HCT116 (cell line): ENCODE measurements at regions not wholly inside any gene's neighbourhood (a gene's known extent, or its start where the extent isn't known, plus 50 kb on each side); places are given as distances from the start of the nearest gene placed in this dataset.

Experiments used
- ATAC-seq: fragments of 200-7000 bp; cut with Tn5 transposase; 2 replicates; pipeline ENCODE4 v1.9.1; 2020; ENCODE audit warnings: mild to moderate bottlenecking, moderate library complexity
- BruUV-seq: library from RNA; stranded (reverse); fragments of 400-500 nt; replicated peaks from 2 replicates; lab custom pipeline; 2021; lab: Mats Ljungman, UMichigan
- CTCF ChIA-PET: fragments of 300-600 bp; sonication (Branson Sonifier 250); formaldehyde crosslinking; loops from one replicate; lab custom pipeline; 2021; ENCODE audit warnings: antibody characterized with exemption; lab: Charles Lee
- POLR2A ChIA-PET: fragments of 300-600, 350-600 bp; sonication (Branson Sonifier 250); formaldehyde crosslinking; loops from one replicate; lab custom pipeline; 2021; ENCODE audit warnings: antibody characterized with exemption; lab: Charles Lee
- RAD21 ChIA-PET, 2 experiments: fragments of 300-600 bp; sonication (Branson Sonifier 250); formaldehyde crosslinking; loops; one replicate each; lab custom pipeline; 2023; ENCODE audit warnings: low total read pairs in 2 of 2; ENCODE audit not compliant: uncharacterized antibody in 2 of 2, unreplicated experiment in 2 of 2, low non-redundant PET in 1 of 2; lab: Charles Lee
- DNase-seq: peaks from one replicate; pipeline ENCODE4 v3.0.0-alpha.2; 2010; ENCODE audit warnings: low read depth, low spot score
- H2AFZ ChIP-seq: fragments of 200-600 bp; shearing (Covaris generic), sonication (generic); 2 replicates; pipeline ENCODE4 v1.6.1; 2017; ENCODE audit warnings: low read depth, mixed run types, mixed read lengths, antibody characterized with exemption, low read length; ENCODE audit not compliant: poor library complexity, severe bottlenecking
- H3K27ac ChIP-seq: 2 replicates; pipeline ENCODE4 v1.5.1; 2012; ENCODE audit warnings: low read depth, low read length
- H3K27me3 ChIP-seq: fragments of 200-600 bp; sonication (generic); 2 replicates; pipeline ENCODE4 v1.6.1; 2016; ENCODE audit warnings: mixed run types, low read length, mixed read lengths; ENCODE audit not compliant: insufficient read depth
- H3K36me3 ChIP-seq, 2 experiments: fragments of 200-500 bp in 1 of 2; fragments of 200-600 bp in 1 of 2; sonication (Bioruptor generic) in 1 of 2; sonication (generic) in 1 of 2; 2 replicates each; pipeline versions ENCODE4 v1.5.1 to v1.6.1; 2014 to 2016; ENCODE audit warnings: low read length in 2 of 2, inconsistent platforms in 1 of 2, mixed read lengths in 1 of 2, mixed run types in 1 of 2; ENCODE audit not compliant: insufficient read depth in 2 of 2, control insufficient read depth in 1 of 2
- H3K4me1 ChIP-seq, 2 experiments: fragments of 200-600 bp in 1 of 2; sonication (generic) in 1 of 2; 2 replicates each; pipeline versions ENCODE4 v1.5.1 to v1.6.1; 2012 to 2017; ENCODE audit warnings: low read length in 2 of 2, inconsistent platforms in 1 of 2, mild to moderate bottlenecking in 1 of 2, mixed read lengths in 1 of 2, mixed run types in 1 of 2, moderate library complexity in 1 of 2; ENCODE audit not compliant: insufficient read depth in 2 of 2, control insufficient read depth in 1 of 2
- H3K4me2 ChIP-seq: fragments of 200-600 bp; sonication (generic); 2 replicates; pipeline ENCODE4 v1.6.1; 2017; ENCODE audit warnings: mixed run types, low read length, mixed read lengths
- H3K4me3 ChIP-seq, 2 experiments: fragments of 200-600 bp in 1 of 2; sonication (generic) in 1 of 2; replicated peaks in 1 of 2; 2 replicates each; pipeline ENCODE4 v1.5.1; 2011 to 2016; ENCODE audit warnings: low read length in 2 of 2, control low read depth in 1 of 2, low read depth in 1 of 2, mild to moderate bottlenecking in 1 of 2, mixed read lengths in 1 of 2, mixed run types in 1 of 2
- H3K79me2 ChIP-seq: fragments of 200-600 bp; sonication (generic); 2 replicates; pipeline ENCODE4 v1.6.1; 2017; ENCODE audit warnings: mild to moderate bottlenecking, mixed run types, low read length, moderate library complexity, mixed read lengths; ENCODE audit not compliant: insufficient read depth
- H3K9ac ChIP-seq: fragments of 200-600 bp; sonication (generic); 2 replicates; pipeline ENCODE4 v1.6.1; 2016; ENCODE audit warnings: low read length, mixed read lengths
- H3K9me2 ChIP-seq: fragments of 200-600 bp; sonication (generic), shearing (Covaris generic); 2 replicates; pipeline ENCODE4 v1.6.1; 2017; ENCODE audit warnings: mixed run types, mild to moderate bottlenecking, moderate library complexity; ENCODE audit not compliant: insufficient read depth
- H3K9me3 ChIP-seq, 2 experiments: fragments of 200-500 bp in 1 of 2; fragments of 200-600 bp in 1 of 2; sonication (Bioruptor generic) in 1 of 2; sonication (generic) in 1 of 2; 2 replicates each; pipeline ENCODE4 v1.6.1; 2014 to 2017; ENCODE audit warnings: low read length in 2 of 2, mixed read lengths in 2 of 2, inconsistent platforms in 1 of 2, low read depth in 1 of 2, mild to moderate bottlenecking in 1 of 2, mixed run types in 1 of 2, moderate library complexity in 1 of 2; ENCODE audit not compliant: control insufficient read depth in 1 of 2, insufficient read depth in 1 of 2
- H4K20me1 ChIP-seq: fragments of 200-600 bp; sonication (generic), shearing (Covaris generic); 2 replicates; pipeline ENCODE4 v1.6.1; 2017; ENCODE audit warnings: mixed run types, mild to moderate bottlenecking, moderate library complexity; ENCODE audit not compliant: insufficient read depth
- CBX3 ChIP-seq: IDR thresholded peaks from 2 replicates; pipeline ENCODE4 v1.6.1; 2012; ENCODE audit warnings: low read depth
- CEBPB ChIP-seq: IDR thresholded peaks from 2 replicates; pipeline ENCODE4 v1.6.1; 2012; ENCODE audit warnings: low read depth
- EGR1 ChIP-seq: IDR thresholded peaks from 2 replicates; pipeline ENCODE4 v1.6.1; 2012; ENCODE audit warnings: low read depth
- ELF1 ChIP-seq: IDR thresholded peaks from 2 replicates; pipeline ENCODE4 v1.6.1; 2012; ENCODE audit warnings: low read depth, borderline replicate concordance
- EZH2 ChIP-seq: fragments of 200-600 bp; sonication (generic); IDR thresholded peaks from 2 replicates; pipeline ENCODE4 v1.6.1; 2017; ENCODE audit warnings: antibody characterized with exemption, mixed run types
- EZH2phosphoT487 ChIP-seq: fragments of 200-600 bp; IDR thresholded peaks from 2 replicates; pipeline ENCODE4 v1.6.1; 2018; ENCODE audit warnings: antibody characterized with exemption, borderline replicate concordance
- FOSL1 ChIP-seq: IDR thresholded peaks from 2 replicates; pipeline ENCODE4 v1.6.1; 2012; ENCODE audit warnings: low read depth
- JUND ChIP-seq: IDR thresholded peaks from 2 replicates; pipeline ENCODE4 v1.6.1; 2012
- POLR2A ChIP-seq: IDR thresholded peaks from 2 replicates; pipeline ENCODE4 v1.7.0; 2011; ENCODE audit warnings: borderline replicate concordance; ENCODE audit not compliant: insufficient read depth, insufficient read length; ENCODE audit errors: extremely low read depth
- POLR2AphosphoS5 ChIP-seq: IDR thresholded peaks from 2 replicates; pipeline ENCODE4 v1.6.1; 2011; ENCODE audit warnings: mild to moderate bottlenecking, low read depth, low read length, moderate library complexity
- RAD21 ChIP-seq: IDR thresholded peaks from 2 replicates; pipeline ENCODE4 v1.6.1; 2012; ENCODE audit warnings: low read depth, mild to moderate bottlenecking
- SIN3A ChIP-seq: IDR thresholded peaks from 2 replicates; pipeline ENCODE4 v1.6.1; 2012; ENCODE audit warnings: low read depth
- SP1 ChIP-seq: IDR thresholded peaks from 2 replicates; pipeline ENCODE4 v1.6.1; 2012; ENCODE audit warnings: low read depth
- SRF ChIP-seq: IDR thresholded peaks from 2 replicates; pipeline ENCODE4 v1.6.1; 2012; ENCODE audit warnings: low read depth
- TCF7L2 ChIP-seq: IDR thresholded peaks from 2 replicates; pipeline ENCODE4 v1.7.0; 2011; ENCODE audit warnings: borderline replicate concordance, inconsistent platforms; ENCODE audit not compliant: insufficient read depth, insufficient read length; ENCODE audit errors: extremely low read depth
- ZFX ChIP-seq: fragments of 450-650 bp; IDR thresholded peaks from 2 replicates; pipeline ENCODE4 v1.6.1; 2017
- ZNF274 ChIP-seq: fragments of 200-500 bp; sonication (Bioruptor generic); IDR thresholded peaks from 2 replicates; pipeline ENCODE4 v1.6.1; 2014; ENCODE audit warnings: mild to moderate bottlenecking, low read depth, low read length, inconsistent platforms
- intact Hi-C: fragments of 100-400 bp; cut with micrococcal nuclease; formaldehyde crosslinking; loops from 2 replicates; pipeline ENCODE4 v1.10.0; 2022
- TF ChIP-seq, protein P1 (sequence below): IDR thresholded peaks from 2 replicates; pipeline ENCODE4 v1.6.1; 2012
- TF ChIP-seq, protein P2 (sequence below): IDR thresholded peaks from 2 replicates; pipeline ENCODE4 v1.6.1; 2012
- TF ChIP-seq, protein P3 (sequence below): IDR thresholded peaks from 2 replicates; pipeline ENCODE4 v1.6.1; 2012; ENCODE audit warnings: low read depth

DNA sequence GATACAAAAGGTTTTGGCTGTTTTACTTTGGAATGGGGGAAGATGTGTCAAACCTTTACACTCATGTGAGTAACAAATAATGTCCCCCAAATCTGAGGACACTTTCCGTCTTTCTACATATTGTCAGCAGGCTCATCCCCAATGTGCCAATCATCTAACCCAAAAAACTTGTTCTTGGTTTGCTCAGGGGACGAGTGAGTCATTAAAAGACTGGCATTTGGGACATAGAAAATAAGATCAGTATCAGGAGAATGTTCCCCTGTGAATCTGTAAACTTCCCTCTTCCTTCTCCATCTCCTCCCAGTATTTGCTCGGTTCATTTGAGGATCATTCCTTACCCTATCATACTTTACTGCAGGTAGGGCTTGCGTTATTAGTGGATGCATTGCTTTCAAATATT lies 194.1 kb upstream of the RUNX1 start:
- TF ChIP-seq POLR2A: no peak
- TF ChIP-seq ELF1: no peak
- no peak for TF ChIP-seq CBX3
- TF ChIP-seq SP1: no peak
- TF ChIP-seq SIN3A: no peak
- no peak for TF ChIP-seq SRF
- no peak for TF ChIP-seq FOSL1
- no peak for TF ChIP-seq POLR2AphosphoS5
- no peak for TF ChIP-seq CEBPB
- TF ChIP-seq, protein P1, sequence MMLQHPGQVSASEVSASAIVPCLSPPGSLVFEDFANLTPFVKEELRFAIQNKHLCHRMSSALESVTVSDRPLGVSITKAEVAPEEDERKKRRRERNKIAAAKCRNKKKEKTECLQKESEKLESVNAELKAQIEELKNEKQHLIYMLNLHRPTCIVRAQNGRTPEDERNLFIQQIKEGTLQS: no peak
- no peak for TF ChIP-seq EGR1
- no peak for TF ChIP-seq RAD21
- TF ChIP-seq, protein P2, sequence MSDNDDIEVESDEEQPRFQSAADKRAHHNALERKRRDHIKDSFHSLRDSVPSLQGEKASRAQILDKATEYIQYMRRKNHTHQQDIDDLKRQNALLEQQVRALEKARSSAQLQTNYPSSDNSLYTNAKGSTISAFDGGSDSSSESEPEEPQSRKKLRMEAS: no peak
- TF ChIP-seq ZFX: no peak
- no peak for TF ChIP-seq JUND
- no peak for TF ChIP-seq ZNF274
- TF ChIP-seq EZH2phosphoT487: no peak
- no peak for TF ChIP-seq EZH2
- TF ChIP-seq, protein P3, sequence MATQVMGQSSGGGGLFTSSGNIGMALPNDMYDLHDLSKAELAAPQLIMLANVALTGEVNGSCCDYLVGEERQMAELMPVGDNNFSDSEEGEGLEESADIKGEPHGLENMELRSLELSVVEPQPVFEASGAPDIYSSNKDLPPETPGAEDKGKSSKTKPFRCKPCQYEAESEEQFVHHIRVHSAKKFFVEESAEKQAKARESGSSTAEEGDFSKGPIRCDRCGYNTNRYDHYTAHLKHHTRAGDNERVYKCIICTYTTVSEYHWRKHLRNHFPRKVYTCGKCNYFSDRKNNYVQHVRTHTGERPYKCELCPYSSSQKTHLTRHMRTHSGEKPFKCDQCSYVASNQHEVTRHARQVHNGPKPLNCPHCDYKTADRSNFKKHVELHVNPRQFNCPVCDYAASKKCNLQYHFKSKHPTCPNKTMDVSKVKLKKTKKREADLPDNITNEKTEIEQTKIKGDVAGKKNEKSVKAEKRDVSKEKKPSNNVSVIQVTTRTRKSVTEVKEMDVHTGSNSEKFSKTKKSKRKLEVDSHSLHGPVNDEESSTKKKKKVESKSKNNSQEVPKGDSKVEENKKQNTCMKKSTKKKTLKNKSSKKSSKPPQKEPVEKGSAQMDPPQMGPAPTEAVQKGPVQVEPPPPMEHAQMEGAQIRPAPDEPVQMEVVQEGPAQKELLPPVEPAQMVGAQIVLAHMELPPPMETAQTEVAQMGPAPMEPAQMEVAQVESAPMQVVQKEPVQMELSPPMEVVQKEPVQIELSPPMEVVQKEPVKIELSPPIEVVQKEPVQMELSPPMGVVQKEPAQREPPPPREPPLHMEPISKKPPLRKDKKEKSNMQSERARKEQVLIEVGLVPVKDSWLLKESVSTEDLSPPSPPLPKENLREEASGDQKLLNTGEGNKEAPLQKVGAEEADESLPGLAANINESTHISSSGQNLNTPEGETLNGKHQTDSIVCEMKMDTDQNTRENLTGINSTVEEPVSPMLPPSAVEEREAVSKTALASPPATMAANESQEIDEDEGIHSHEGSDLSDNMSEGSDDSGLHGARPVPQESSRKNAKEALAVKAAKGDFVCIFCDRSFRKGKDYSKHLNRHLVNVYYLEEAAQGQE: no peak
- no peak for TF ChIP-seq TCF7L2
- intact Hi-C loops: no loop called here
- Histone ChIP-seq H3K79me2 (no peaks in the 10 kb centered on the region), H3K4me1 (no peaks in the 10 kb centered on the region), H3K27ac (no peak overlapping the region), H3K9me3 (no peaks in the 10 kb centered on the region), H4K20me1 (no peaks in the 10 kb centered on the region), H3K9ac (no peak overlapping the region), H3K27me3 (no peaks in the 10 kb centered on the region), H3K36me3 (no peaks in the 10 kb centered on the region), H3K9me2 (no peaks in the 10 kb centered on the region), H2AFZ (no peak overlapping the region), H3K4me2 (no peak overlapping the region), H3K4me3 (no peak overlapping the region)
- BruUV-seq: no TSS peak
- CTCF ChIA-PET: no interaction called here
- POLR2A ChIA-PET: no interaction called here
- DNase-seq: no peak
- no peak for ATAC-seq
- RAD21 ChIA-PET: no interaction called here
